Tibial artery (tissue), 4 donors: ENCODE measurements at regions not wholly inside any gene's neighbourhood (a gene's known extent, or its start where the extent isn't known, plus 50 kb on each side); places are given as distances from the start of the nearest gene placed in this dataset.

Source experiments
- DNase-seq, 2 donors: peaks; one replicate each; pipeline ENCODE4 v3.0.0-alpha.2; 2019
- H3K27ac ChIP-seq, 2 donors: fragments of 200-600 bp; sonication (generic) in 1 of 2; 1 replicate in 1 of 2; 2 replicates in 1 of 2; pipeline ENCODE4 v1.5.1; 2018 to 2019; ENCODE audit warnings: mild to moderate bottlenecking in 1 of 2
- H3K27me3 ChIP-seq, 2 donors: fragments of 200-600 bp; sonication (generic) in 1 of 2; one replicate each; pipeline versions ENCODE4 v1.5.1 to v1.6.0; 2016 to 2019
- H3K36me3 ChIP-seq, 3 donors: fragments of 200-600 bp; sonication (generic) in 2 of 3; one replicate each; pipeline ENCODE4 v1.5.1; 2016 to 2019; ENCODE audit warnings: mild to moderate bottlenecking in 2 of 3
- H3K4me1 ChIP-seq, 4 donors: fragments of 200-600 bp; sonication (generic) in 2 of 4; 1 replicate in 3 of 4; 2 replicates in 1 of 4; pipeline ENCODE4 v1.5.1; 2016 to 2019
- H3K4me3 ChIP-seq, 2 donors: fragments of 200-600 bp; sonication (generic) in 1 of 2; 1 replicate in 1 of 2; 2 replicates in 1 of 2; pipeline ENCODE4 v1.5.1; 2018 to 2019; ENCODE audit warnings: mild to moderate bottlenecking in 2 of 2
- H3K9me3 ChIP-seq, 3 donors: fragments of 200-600 bp; sonication (generic) in 1 of 3; one replicate each; pipeline ENCODE4 v1.5.1; 2016 to 2019
- intact Hi-C: fragments of 100-400 bp; cut with DNase I; formaldehyde crosslinking; loops from one replicate; pipeline ENCODE4 v1.15.0; 2023; ENCODE audit warnings: low total_unique reads
- TF ChIP-seq, protein P1 (sequence below), 2 experiments: fragments of 200-600 bp in 1 of 2; fragments of 450-650 bp in 1 of 2; IDR thresholded peaks; one replicate each; pipeline ENCODE4 v1.5.1; 2017 to 2019; ENCODE audit warnings: antibody characterized with exemption in 2 of 2, mild to moderate bottlenecking in 1 of 2, moderate library complexity in 1 of 2

GRCh38 chr5:86760661-86761060 is 142.9 kb downstream of the COX7C start:
- no peak overlapping the region for H3K4me3 ChIP-seq
- TF ChIP-seq, protein P1, sequence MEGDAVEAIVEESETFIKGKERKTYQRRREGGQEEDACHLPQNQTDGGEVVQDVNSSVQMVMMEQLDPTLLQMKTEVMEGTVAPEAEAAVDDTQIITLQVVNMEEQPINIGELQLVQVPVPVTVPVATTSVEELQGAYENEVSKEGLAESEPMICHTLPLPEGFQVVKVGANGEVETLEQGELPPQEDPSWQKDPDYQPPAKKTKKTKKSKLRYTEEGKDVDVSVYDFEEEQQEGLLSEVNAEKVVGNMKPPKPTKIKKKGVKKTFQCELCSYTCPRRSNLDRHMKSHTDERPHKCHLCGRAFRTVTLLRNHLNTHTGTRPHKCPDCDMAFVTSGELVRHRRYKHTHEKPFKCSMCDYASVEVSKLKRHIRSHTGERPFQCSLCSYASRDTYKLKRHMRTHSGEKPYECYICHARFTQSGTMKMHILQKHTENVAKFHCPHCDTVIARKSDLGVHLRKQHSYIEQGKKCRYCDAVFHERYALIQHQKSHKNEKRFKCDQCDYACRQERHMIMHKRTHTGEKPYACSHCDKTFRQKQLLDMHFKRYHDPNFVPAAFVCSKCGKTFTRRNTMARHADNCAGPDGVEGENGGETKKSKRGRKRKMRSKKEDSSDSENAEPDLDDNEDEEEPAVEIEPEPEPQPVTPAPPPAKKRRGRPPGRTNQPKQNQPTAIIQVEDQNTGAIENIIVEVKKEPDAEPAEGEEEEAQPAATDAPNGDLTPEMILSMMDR (IDR thresholded peaks at IDR 0.05), result no peak
- H3K27ac ChIP-seq, result no peak overlapping the region
- intact Hi-C loops, result no loop called here
- DNase-seq, result no peak
- H3K27me3 ChIP-seq, result no peaks in the 10 kb centered on the region
- no peaks in the 10 kb centered on the region for H3K4me1 ChIP-seq
- H3K36me3 ChIP-seq, result no peaks in the 10 kb centered on the region
- no peaks in the 10 kb centered on the region for H3K9me3 ChIP-seq

GRCh38 chr5:86763929-86764328 is 146.2 kb downstream of the COX7C start:
- H3K4me3 ChIP-seq, result no peak overlapping the region
- no peak for DNase-seq
- peaks cover 0 to 4% (median 0%) of the 10 kb centered on the region in 3 donors for H3K9me3 ChIP-seq
- H3K27ac ChIP-seq, result no peak overlapping the region
- intact Hi-C loops, result no loop called here
- no peaks in the 10 kb centered on the region for H3K4me1 ChIP-seq
- H3K36me3 ChIP-seq, result no peaks in the 10 kb centered on the region
- H3K27me3 ChIP-seq, result no peaks in the 10 kb centered on the region
- TF ChIP-seq, protein P1 (IDR thresholded peaks at IDR 0.05), result no peak

DNA sequence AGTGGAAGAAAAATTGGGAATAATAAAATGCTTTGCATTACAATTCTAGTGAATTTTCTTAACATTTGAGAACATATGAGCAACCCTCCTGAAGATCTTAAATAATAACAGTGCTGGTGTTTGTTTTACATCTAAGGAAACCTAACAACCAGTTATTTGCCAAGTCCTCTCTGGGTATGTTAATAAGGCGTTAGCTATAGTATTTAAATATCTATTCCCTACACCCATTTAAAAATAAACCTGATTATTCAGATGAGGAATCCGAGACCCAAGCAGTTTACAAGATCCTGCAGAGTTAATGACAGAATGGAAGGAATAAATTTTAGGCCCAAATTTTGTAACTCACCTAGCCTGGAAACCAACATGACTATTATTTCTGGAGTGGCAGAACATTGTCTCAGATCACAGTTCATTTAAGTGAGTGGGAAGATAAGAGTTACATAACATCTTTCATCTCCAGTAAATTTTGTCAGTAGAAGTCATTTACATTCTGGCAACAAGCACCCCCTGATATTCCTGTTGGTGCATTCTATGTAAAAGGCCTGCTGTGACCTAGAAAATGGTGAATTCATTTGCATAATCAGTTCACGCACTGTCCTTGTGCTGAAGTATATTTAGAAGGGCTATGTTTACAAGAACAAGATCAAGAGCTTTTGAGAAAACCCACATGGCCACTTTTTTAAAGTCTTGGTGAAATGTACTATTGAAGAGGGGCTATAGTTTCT is 148.2 kb downstream of the COX7C start:
- H3K4me3 ChIP-seq, result no peak overlapping the region
- no peak for DNase-seq
- H3K27ac ChIP-seq, result no peak overlapping the region
- no peaks in the 10 kb centered on the region for H3K4me1 ChIP-seq
- H3K27me3 ChIP-seq, result no peaks in the 10 kb centered on the region
- TF ChIP-seq, protein P1 (IDR thresholded peaks at IDR 0.05), result no peak
- peaks cover 0 to 4% (median 0%) of the 10 kb centered on the region in 3 donors for H3K9me3 ChIP-seq
- intact Hi-C loops, result no loop called here
- H3K36me3 ChIP-seq, result no peaks in the 10 kb centered on the region

DNA sequence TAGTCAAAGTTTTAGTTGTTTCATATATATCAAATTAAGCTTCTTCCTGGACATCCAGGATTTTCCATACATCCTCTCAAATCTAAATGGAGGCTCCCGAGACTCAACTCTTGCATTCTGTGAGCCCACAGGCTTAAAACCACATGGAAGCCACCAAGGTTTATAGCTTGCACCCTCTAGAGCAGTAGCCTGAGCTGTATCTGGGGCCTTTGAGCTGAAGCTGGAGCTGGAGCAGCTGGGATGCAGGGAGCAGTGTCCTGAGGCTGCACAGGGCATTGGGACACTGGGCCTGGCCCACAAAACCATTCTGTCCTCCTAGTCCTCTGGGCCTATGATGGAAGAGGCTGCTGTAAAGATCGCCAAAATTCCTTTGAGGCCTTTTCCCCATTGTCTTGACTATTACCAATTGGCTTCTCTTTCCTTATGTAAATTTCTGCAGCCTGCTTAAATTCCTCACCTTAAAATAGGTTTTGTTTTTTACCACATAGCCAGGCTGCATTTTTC is 151.0 kb downstream of the COX7C start:
- no peaks in the 10 kb centered on the region for H3K27me3 ChIP-seq
- H3K4me1 ChIP-seq, result no peaks in the 10 kb centered on the region
- no peak overlapping the region for H3K27ac ChIP-seq
- intact Hi-C loops, result no loop called here
- TF ChIP-seq, protein P1 (IDR thresholded peaks at IDR 0.05), result no peak
- no peak for DNase-seq
- H3K4me3 ChIP-seq, result no peak overlapping the region
- H3K36me3 ChIP-seq, result no peaks in the 10 kb centered on the region
- peaks cover 0 to 4% (median 0%) of the 10 kb centered on the region in 3 donors for H3K9me3 ChIP-seq

DNA sequence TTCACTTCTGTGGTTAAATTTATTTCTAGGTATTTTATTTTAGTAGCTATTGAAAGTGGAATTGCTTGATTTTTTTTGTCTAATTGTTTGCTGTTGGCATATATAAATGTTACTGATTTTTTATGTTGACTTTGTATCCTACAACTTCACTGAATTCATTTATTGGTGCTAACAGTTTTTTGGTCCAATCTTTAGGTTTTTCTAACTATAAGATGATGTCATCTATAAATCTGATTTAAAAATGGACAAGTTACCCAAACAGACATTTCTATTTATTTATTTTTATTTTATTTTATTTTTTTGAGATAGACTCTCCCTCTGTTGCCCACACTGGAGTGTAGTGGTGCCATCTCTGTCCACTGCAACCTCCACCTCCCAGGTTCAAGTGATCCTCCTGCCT is 162.3 kb downstream of the COX7C start:
- no peak for DNase-seq
- TF ChIP-seq, protein P1 (IDR thresholded peaks at IDR 0.05), result no peak
- Histone ChIP-seq H3K9me3 (no peaks in the 10 kb centered on the region), H3K27ac (no peak overlapping the region), H3K4me3 (no peak overlapping the region), H3K4me1 (no peaks in the 10 kb centered on the region), H3K27me3 (no peaks in the 10 kb centered on the region), H3K36me3 (no peaks in the 10 kb centered on the region)
- intact Hi-C loops, result no loop called here
